ENCODE measurements at regions not wholly inside any gene's neighbourhood (a gene's known extent, or its start where the extent isn't known, plus 50 kb on each side); places are given as distances from the start of the nearest gene placed in this dataset.

DNA sequence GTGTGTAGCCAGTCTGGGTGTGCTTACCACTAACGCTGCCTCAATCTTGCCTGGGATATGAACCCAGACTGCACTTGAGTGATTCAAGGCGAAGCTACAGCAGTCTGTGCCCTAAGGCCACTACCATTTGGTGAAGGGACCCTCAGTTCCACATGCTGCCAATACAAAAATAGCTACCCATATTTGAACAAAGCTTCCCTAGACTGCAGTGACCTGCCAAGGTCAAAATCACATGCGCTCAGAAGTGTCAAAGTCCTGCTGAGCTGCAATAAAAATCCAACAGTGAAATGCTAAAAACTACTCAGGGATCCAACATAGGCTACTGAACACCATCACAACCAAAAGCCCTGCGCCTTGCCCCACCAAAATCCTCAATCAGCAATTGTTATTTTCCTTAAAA, 472.3 kb upstream of the VSTM2A start:
- TF ChIP-seq, protein P1, sequence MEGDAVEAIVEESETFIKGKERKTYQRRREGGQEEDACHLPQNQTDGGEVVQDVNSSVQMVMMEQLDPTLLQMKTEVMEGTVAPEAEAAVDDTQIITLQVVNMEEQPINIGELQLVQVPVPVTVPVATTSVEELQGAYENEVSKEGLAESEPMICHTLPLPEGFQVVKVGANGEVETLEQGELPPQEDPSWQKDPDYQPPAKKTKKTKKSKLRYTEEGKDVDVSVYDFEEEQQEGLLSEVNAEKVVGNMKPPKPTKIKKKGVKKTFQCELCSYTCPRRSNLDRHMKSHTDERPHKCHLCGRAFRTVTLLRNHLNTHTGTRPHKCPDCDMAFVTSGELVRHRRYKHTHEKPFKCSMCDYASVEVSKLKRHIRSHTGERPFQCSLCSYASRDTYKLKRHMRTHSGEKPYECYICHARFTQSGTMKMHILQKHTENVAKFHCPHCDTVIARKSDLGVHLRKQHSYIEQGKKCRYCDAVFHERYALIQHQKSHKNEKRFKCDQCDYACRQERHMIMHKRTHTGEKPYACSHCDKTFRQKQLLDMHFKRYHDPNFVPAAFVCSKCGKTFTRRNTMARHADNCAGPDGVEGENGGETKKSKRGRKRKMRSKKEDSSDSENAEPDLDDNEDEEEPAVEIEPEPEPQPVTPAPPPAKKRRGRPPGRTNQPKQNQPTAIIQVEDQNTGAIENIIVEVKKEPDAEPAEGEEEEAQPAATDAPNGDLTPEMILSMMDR (conservative IDR thresholded peaks at IDR 0.05; ENCODE audit: low read depth, low read length), result no peak
- TF ChIP-seq EZH2phosphoT487 (IDR thresholded peaks at IDR 0.05; ENCODE audit: borderline replicate concordance, low read length) (no peak), EZH2 (IDR thresholded peaks at IDR 0.05; ENCODE audit: low read length, unreplicated experiment) (no peak)
